ENCODE measurements at regions not wholly inside any gene's neighbourhood (a gene's known extent, or its start where the extent isn't known, plus 50 kb on each side); places are given as distances from the start of the nearest gene placed in this dataset.

DNA sequence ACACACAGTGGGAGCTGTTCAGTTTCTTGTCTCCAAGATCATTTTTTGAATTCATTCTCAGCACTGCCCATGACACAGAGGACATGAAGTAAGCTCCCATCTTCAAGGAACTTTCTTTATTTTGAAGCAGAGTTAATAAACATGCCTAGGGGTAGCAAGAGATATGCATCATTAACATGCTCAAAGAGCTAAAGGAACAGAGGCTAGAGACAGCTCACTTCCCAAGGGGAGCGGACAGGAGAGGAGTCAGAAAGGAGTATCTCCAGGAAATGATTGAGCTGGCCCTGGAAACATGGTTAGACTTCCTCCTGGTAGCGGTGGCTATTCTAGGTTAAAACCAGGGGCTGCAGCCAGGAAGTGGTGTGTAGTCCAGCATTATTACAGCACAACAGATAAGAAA is 135.9 kb downstream of the GPAM start:
- H2BK20ac ChIP-seq (ENCODE audit: low read depth, low read length), result no peak overlapping the region
- BruUV-seq (replicated peaks), result no TSS peak
- H3K4ac ChIP-seq (ENCODE audit: low read depth, low read length), result no peak overlapping the region
- no peaks in the 10 kb centered on the region for H3K9me1 ChIP-seq (ENCODE audit: insufficient read depth, low read length)
- TF ChIP-seq MAFK (IDR thresholded peaks at IDR 0.05; ENCODE audit: low read depth, low read length) (no peak), RFX5 (IDR thresholded peaks at IDR 0.05; ENCODE audit: low read depth, low read length) (no peak)
- H4K91ac ChIP-seq (ENCODE audit: insufficient read depth, low read depth, low read length), result no peak overlapping the region
- H2AFZ ChIP-seq (replicated peaks; ENCODE audit: low read length, poor library complexity), result no peak overlapping the region
- H2BK15ac ChIP-seq (ENCODE audit: low read depth, low read length), result no peak overlapping the region
- intact Hi-C loops (cut with micrococcal nuclease) (no loop called here), dilution Hi-C loops (cut with HindIII; ENCODE audit: low sequenced_read_pairs, unreplicated experiment) (no loop called here), in situ Hi-C loops (cut with MboI; ENCODE audit: low sequenced_read_pairs) (no loop called here)
- H3K79me1 ChIP-seq (ENCODE audit: low read depth in 1 of 2, low read length in 2 of 2), result no peaks in the 10 kb centered on the region
- no peak for DNase-seq
- H3K4me2 ChIP-seq (ENCODE audit: low read depth, low read length), result no peak overlapping the region
- H3K56ac ChIP-seq (ENCODE audit: extremely low read depth, insufficient read depth, low read length), result no peak overlapping the region
- H3K36me3 ChIP-seq (ENCODE audit: control insufficient read depth, insufficient read depth, low read length), result no peaks in the 10 kb centered on the region
- ATAC-seq (ENCODE audit: low read depth), result no peak
- no peak overlapping the region for H2BK5ac ChIP-seq (ENCODE audit: low read depth, low read length, poor library complexity, severe bottlenecking)
- H3K18ac ChIP-seq (ENCODE audit: low read depth, low read length), result no peak overlapping the region
- ChIA-PET POLR2A (ENCODE audit: unreplicated experiment) (no interaction called here), CTCF (no interaction called here)
- no peak overlapping the region for H3K14ac ChIP-seq (replicated peaks; ENCODE audit: low read depth, low read length)
- no peak overlapping the region for H2AK9ac ChIP-seq (replicated peaks; ENCODE audit: low read depth, low read length, poor library complexity)
- H3K27ac ChIP-seq (ENCODE audit: insufficient read depth, low read length), result no peak overlapping the region
- H3K27me3 ChIP-seq (ENCODE audit: control insufficient read depth, insufficient read depth, low read length), result no peaks in the 10 kb centered on the region
- WGBS, 2 experiments (ENCODE audit: extremely low coverage in 2 of 2, insufficient read length in 1 of 2), result no CpG with 5 or more reads among the region's 2 CpGs
- H4K20me1 ChIP-seq (ENCODE audit: insufficient read depth, low read length), result no peaks in the 10 kb centered on the region
- no peak overlapping the region for H4K8ac ChIP-seq (ENCODE audit: low read depth in 2 of 2, low read length in 2 of 2)
- no peak overlapping the region for H3K9ac ChIP-seq (ENCODE audit: low read depth, low read length)
- no peak overlapping the region for H3K23ac ChIP-seq (ENCODE audit: low read depth, low read length)
- H2AK5ac ChIP-seq (ENCODE audit: low read depth, low read length), result no peak overlapping the region
- H4K5ac ChIP-seq (ENCODE audit: low read depth, low read length), result no peak overlapping the region
- no peaks in the 10 kb centered on the region for H3K4me1 ChIP-seq (ENCODE audit: control insufficient read depth, insufficient read depth, low read length)
- H3K9me3 ChIP-seq (ENCODE audit: control insufficient read depth, insufficient read depth, low read length), result peaks cover 15% of the 10 kb centered on the region
- no peak overlapping the region for H3K4me3 ChIP-seq (ENCODE audit: insufficient read depth, low read depth, low read length)
- H2BK120ac ChIP-seq (ENCODE audit: low read depth, low read length), result no peak overlapping the region
